ENCODE measurements at regions not wholly inside any gene's neighbourhood (a gene's known extent, or its start where the extent isn't known, plus 50 kb on each side); places are given as distances from the start of the nearest gene placed in this dataset.

DNA sequence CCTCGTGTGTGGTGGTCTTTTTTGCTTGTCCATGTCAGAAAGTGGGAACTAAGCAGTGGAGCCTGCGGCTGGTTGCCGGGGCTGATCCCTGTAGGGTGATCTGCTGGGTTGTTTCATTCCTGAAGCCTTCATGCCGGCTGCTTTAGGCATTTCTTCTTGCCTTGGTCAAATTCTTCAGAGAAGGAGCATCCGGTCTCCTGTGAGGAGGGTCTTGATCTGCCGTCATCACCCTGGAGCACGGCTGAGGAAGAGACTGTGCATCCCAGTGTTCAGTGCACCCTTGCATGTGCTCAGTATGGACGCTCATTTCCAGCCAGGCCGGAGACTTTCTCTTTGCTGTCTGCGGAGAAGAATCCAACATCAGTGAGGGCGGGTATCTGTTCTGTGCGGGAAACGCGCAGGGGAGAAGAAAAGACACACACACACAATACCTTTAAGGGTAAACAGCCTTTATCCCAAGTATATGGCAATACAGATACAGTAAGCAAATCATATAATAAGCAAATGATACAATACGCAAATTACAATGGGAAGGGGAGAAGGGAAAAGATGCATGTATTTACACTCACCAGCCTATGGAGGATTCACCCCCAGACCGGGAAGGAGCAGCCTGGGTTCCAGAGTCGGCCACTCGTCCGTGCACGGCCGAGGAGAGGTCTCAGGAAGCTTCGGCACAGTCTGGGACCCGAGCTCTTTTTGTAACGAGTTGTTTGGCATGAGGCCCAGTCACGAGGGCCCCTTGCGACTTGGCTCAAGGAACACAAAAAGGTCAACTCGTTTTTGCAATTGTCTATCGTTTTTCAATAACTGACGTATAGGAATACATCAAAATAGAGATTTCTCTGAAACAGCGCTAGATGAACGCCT, 1366.8 kb upstream of the TMEM132C start:
- TF ChIP-seq CTCF (IDR thresholded peaks at IDR 0.05; ENCODE audit: extremely low read depth in 1 of 2, insufficient read depth in 1 of 2, low read depth in 1 of 2, low read length in 2 of 2) (no peak), EZH2 (IDR thresholded peaks at IDR 0.05; ENCODE audit: borderline replicate concordance, low read depth, low read length, severe bottlenecking) (no peak), JUN (IDR thresholded peaks at IDR 0.05; ENCODE audit: borderline replicate concordance, insufficient read depth, insufficient read length, low read depth) (no peak)

All from endothelial cell of umbilical vein (primary cell).